ENCODE measurements at regions not wholly inside any gene's neighbourhood (a gene's known extent, or its start where the extent isn't known, plus 50 kb on each side); places are given as distances from the start of the nearest gene placed in this dataset.
"Not testable (repeated sequence)": the region's sequence is repeated elsewhere in the genome, so short reads cannot be mapped to it uniquely, and the experiment has no call there.

DNA sequence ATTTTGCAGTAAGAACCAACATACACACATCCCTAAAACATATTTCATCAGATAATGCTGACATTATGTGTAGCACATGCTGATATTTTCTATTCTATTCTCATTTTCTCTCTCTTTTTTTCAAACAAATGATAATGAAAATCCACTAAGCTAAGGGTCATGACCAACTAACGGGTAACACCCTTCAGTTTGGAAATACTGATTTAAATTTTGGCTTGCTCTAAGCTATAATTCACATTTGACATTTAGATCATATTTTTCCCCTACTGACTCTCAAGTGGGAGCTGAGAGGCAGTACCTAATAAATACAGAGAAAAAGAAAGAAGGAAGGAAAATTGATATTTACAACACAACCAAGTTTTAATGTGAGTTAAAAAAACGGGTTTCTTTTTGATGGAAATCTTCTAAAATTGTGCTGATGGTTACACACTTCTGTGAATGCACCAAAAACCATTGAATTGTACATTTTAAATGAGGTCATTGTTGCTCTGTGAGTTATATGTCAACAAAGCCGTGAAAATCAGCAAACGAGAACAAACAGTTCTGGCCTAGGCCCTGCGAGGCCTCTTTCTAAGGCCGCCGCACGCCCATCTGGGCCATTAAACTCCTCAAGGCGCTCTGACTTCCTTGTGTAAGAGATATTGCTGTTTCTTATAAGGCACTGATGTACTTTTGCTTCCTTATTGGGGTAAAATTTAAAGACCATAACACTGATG lies 124.2 kb downstream of the GALR1 start:
- no peak for DNase-seq (ENCODE audit: low read depth in 3 of 3)

DNA sequence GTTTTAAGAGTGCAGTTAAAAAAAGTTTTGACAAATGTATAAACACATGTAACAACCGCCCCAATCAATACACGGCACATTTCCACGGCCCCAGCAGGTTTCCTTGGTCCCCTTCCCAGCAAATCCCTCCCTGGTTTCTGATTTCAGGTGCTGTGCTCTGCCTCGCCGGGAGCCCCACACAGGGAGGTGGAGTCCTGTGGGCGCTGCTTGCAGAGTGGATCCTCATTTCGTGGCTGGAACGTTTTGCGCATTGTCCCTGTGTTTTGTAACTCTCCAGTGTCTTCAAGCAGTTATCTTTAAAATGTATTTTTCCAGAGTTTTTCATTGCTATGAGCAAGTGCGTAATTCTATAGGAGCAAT lies 124.8 kb downstream of the GALR1 start:
- DNase-seq (ENCODE audit: low read depth in 3 of 3), result no peak

DNA sequence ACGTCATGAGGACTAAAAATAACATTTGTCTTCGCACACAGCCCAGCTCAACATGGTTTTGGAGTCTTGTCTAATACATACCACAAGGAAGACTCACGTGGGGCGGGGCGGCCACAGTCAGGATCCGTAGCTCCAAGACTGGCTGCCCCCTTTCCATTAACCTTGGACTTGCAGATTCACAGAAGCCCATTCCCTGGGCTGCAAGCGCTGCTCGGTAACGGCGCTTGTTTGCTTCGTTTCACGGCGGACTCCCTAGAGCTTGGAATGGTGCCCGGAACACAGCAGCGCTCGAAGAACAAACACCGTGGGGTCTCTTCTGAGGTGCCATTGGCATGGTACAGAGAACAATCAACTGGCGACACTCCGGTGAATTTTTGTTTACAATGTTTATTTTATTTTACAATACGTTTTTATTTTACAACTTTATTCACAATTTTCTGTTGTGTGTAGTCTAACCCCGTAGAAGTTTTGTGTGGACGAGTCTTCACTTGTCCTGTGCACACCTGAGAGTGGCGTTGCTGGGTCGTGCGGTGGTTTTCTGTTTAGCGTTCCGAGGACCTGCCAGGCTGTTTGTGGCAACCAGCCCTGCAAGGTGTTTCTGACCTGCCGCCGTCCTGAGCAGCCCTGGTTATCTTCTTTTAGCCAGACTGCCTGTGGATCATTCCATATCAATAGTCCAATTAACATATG lies 126.5 kb downstream of the GALR1 start:
- DNase-seq (ENCODE audit: low read depth in 3 of 3), result no peak

DNA sequence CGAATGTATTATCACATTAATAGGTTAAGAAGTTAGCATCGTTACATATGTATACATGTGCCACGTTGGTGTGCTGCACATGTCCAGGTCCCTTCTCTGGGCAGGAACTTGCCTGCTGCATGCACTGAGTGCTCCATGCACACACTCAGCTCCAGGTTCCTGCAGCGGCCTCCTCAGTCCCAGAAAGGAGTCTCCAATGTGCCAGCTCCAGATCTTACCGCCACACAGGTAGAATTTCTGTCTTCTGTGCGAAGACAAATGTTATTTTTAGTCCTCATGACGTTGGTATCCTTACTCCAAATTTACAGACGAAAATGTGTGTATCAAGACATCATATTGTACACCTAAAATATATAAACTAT lies 127.1 kb downstream of the GALR1 start:
- DNase-seq (ENCODE audit: low read depth in 3 of 3), result no peak

DNA sequence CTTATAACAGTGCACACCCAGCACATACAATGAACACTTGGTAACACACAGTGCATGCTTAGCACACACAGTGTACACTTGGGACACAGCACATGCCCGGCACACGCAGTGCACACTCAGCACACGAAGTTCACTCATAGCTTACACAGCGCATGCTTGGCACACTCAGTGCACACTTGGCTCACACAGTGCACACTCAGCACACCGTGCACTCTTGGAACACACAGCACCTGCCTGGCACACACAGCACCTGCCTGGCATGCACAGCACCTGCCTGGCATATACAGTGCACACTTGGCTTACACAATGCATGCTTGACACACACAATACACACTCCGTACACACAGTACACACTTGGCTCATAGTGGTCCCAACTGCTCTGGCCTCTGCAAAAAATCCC lies 128.2 kb downstream of the GALR1 start:
- DNase-seq (ENCODE audit: low read depth in 3 of 3), result no peak

DNA sequence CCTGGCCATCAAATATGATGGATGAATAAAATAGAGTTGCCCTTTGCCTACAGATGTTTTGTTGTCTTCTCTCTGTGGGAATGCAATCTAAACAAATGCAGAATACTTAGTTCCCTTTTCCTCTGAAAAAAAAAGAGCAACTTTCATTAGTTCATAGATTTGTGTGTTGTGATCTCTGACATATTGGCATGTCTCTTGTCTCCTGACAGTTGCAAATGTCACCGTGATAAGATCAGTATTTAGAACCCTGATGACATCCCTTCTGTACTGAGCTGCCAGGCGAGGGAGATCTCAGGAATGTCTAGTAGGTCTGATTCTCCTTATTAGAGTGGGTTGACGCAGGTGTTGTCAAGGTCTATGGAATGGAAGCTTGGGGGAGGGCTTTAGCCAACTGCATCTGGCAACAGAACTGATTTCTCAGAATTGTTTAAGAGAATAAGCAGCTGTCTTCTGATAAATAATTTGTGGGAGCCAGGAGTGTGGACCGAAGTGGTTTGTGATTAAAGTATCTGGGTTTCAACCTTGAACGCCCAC lies 130.4 kb downstream of the GALR1 start:
- no peak for DNase-seq (ENCODE audit: low read depth in 3 of 3)

DNA sequence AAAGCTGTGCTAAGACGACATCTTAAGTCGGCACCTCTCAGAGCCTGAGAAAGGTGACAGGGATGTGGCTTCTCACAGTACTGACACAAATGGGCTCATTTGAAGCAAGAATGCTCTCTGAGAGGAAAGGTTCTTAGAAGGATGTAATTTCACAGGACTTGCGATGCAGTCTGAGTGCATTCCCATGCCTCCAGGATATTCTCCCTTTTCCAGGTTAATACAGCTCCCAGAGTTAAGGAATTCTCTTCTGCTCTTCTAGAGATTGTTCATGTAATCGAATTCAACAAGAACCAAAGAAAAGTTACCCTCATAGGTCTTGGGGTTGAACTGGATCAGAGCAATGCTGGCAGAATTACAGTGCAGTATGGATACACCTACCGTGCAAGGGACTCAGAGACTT lies 131.0 kb downstream of the GALR1 start:
- DNase-seq (ENCODE audit: low read depth in 3 of 3), result no peak

DNA sequence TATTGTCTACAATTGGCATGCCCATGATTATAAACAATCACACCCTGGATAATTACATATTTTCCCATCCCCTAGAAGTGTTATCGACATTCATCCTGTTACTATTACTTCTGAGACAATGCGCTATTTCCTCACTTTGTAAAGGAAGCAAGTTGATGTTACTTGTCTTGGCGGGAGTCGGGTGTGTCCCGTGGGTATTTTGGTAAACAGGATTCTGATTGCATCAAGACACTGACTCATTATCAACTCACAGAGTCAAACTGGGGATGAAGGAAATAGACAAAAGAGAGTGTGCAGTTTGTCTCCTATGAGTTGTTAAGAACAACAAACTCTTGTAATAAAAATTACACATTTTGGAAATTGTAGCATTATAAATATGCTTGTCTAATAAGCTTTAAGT lies 142.7 kb downstream of the GALR1 start:
- DNase-seq (ENCODE audit: low read depth in 3 of 3), result no peak

DNA sequence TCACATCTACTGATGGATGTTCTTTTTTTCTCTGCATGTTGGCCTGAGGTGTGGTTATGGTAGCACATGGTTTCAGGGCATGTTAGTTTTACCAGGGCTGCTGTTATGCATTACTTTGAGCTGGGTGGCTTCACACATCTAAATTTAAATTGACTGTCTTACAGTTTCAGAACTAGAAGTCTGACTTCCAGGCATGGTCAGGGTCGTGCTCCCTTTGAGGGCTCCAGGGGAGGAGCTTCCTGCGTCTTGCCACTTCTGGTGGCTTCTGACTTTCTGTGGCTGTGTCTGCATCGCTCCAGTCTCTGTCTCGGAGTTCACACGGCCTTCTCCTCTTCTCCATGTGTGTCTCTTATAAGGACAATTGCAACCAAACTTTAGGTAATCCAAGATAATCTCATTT lies 143.9 kb downstream of the GALR1 start:
- DNase-seq (ENCODE audit: low read depth in 3 of 3), result no peak

DNA sequence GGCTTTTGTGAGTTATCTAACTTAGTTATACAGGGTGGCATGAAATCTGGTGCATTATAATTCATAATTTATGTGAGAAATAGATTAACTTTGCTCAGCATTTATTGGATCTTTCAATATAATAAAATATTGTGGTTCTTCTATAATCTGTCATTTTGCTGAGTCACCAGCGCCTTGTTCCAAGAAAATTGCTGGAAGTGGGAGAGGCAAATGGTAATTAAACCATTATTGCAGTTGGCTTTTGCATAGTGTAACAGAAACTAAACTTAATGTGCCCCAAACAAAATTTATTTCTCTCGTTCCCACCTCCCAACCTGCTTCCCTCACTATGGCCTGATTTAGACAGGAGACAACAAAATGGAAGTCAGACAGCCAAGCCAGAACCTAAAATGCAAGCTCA lies 146.3 kb downstream of the GALR1 start:
- DNase-seq (ENCODE audit: low read depth in 3 of 3), result no peak

DNA sequence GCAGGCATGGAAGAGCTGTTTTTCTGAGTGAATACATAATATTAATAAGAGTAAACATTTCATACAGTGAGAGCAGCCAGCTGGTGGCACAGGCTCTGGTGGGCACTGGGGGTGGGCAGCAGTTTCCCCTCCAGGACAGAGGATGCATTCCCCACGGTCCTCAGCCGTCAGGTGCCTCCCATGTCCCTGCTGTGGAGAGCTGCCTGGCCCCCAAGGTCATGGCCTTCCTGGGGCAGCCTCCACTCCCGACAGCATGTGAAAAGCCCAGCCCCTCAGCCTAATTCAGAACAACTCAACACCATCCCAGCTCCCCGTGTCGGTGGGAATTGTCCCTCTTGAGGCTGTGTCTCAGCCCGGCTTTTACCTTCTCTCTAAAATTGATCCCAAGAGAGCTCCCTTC lies 147.4 kb downstream of the GALR1 start:
- no peak for DNase-seq (ENCODE audit: low read depth in 3 of 3)

DNA sequence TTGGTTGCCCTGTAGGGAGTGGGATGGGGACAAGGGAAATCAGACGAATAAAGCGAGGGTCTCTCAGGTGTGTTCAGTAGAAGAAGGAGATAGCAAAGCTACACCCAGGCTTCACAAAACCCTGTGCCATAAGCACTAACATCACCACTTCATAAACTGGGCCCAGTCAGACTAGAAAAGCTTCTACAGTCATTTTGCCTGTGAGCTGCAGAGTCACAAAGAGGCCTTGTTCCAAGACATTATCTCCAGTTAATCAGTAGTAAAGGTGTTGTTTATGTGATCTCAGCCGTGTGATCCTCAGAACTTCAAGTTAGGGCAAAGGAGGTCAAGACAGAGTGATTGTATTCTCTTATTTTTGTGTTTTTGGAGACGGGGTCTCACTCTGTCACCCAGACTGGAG lies 148.0 kb downstream of the GALR1 start:
- no peak for DNase-seq (ENCODE audit: low read depth in 3 of 3)

DNA sequence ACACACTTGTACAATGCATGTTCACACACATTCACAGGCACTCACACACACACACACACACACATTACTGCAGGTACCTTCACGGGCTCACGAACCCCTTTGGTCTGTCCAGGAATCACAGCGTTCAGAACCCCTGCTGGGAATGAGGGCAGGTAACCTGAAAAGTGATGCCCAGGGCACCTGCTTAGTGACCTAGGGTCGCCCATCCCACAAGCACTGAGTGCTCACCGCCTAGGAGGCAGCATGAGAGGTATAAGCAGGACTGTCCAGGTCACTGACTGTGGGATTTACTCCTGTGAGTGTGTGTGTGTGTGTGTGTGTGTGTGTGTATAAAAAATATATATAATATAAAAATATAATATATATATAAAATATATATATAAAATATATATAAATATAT lies 150.9 kb downstream of the GALR1 start:
- no peak for DNase-seq (ENCODE audit: low read depth in 3 of 3)

DNA sequence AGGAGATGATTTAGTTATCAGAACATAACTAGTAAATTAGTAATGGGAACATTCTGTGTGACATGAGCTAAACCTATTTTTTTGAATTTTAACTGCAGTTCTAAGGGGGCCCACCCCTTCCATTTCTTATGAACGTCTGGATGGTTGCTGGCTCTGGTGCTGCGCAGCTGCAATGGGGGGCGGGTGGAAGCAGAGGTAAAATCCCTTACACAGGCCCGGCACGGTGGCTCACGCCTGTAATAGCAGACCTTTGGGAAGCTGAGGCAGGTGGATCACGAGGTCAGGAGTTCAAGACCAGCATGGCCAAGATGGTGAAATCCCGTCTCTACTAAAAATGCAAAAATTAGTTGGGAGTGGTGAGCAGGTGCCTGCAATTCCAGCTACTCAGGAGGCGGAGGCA lies 151.5 kb downstream of the GALR1 start:
- DNase-seq (ENCODE audit: low read depth in 3 of 3), result no peak

DNA sequence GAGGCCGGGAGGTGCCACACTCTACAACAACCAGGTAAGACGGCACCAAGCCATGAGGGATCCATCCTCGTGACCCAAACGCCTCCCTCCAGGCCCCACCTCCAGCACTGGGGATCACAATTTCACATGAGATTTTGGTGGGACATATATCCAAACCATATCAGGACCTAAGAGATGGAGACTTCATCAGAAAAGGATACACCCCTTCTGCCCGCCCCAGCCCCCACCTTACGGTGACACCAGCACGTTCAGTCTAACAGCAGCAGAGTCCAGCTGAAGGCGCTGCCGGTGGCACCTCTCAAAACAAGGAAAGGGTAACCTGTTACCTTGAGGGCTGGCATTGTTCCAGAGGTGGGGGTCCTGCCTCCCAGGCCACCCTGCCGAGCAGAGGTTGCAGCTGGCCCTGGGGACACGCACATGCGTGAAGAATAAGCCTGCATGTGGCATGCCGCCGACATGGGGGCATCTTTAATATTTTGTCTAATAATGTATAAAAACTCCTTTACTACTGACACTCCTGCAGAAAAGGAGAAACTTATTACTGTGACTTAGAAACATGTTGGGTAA lies 154.4 kb downstream of the GALR1 start:
- DNase-seq (ENCODE audit: low read depth in 3 of 3), result no peak

DNA sequence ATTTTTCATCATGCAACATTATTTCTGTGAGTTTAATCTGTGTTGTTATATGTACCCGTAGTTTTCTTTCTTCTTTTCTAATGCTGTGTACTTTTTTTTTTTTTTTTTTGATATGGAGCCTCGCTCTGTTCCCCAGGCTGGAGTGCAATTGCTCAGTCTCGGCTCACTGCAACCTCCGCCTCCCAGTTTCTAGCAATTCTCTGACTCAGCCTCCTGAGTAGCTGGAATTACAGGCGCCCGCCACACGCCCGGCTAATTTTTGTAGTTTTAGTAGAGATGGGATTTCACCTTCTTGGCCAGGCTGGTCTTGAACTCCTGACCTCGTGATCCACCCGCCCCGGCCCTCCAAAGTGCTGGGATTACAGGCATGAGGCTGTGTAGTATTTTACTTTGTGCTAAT lies 155.4 kb downstream of the GALR1 start:
- DNase-seq (ENCODE audit: low read depth in 3 of 3), result no peak

DNA sequence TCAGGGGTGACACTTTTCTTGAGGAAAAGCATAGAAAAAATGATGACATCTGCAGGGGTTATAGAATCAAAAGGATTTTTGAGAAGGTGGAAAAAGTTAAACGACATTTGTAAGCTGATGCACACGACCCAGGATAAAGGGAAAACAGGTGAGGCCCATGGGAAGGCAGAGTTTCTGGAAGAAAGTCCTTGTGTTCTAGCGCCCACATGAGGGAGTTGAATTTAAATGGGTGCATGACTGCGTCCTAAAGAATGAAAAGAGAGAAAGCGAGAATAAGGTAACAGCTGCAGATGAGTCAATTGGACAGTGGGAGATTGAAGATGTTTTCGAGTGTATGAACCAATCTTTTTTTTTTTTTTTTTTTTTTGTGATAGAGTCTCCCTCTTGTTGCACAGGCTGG lies 158.1 kb downstream of the GALR1 start:
- DNase-seq (ENCODE audit: low read depth in 3 of 3), result no peak

DNA sequence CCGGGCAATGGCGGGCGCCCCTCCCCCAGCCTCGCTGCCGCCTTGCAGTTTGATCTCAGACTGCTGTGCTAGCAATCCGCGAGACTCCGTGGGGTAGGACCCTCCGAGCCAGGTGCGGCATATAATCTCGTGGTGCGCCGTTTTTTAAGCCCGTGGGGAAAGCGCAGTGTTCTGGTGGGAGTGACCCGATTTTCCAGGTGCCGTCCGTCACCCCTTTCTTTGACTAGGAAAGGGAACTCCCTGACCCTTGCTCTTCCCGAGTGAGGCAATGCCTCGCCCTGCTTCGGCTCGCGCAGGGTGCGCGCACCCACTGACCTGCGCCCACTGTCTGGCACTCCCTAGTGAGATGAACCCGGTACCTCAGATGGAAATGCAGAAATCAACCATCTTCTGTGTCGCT lies 171.9 kb downstream of the GALR1 start:
- DNase-seq (ENCODE audit: low read depth in 3 of 3), result not testable (repeated sequence)

DNA sequence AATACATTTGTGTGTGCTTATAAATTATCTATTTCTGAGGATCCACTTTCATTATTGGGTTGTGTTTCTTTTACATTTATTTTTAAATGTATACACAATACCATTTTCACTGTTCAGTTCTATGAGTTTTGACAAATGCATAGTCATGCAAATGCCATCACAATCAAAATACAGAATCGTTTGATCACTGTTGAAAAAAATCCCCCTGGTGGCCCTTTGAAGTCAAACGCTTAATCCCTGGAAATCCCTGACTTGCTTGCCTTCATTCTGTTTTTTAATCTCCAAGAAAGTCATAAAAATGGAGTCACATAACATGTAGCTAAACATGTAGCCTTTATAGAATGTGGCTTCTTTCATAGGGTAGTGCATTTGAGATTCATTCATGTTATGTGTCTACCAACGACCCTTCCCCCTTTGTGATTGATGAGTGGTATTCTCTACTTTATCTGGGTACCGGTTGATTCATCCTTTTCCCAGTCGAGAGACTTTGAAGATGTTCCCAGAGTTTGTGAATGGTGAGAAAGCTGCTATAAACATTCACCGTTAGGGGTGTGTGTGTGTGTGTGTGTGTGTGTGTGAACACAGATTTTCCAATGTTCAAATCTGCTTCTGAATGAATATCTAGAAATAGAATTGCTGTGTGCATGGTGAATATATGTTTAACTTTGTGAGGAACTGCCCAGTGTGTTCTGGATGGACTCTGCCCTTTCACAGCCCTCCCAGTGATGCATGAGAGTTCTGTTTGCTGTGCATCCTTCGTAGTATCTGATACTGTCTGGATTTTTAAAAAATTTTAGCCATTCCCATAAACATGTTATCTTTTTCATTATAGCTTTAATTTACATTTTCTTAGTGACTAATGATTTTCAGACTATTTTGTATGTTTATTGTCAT lies 173.6 kb downstream of the GALR1 start:
- DNase-seq (ENCODE audit: low read depth in 3 of 3), result no peak

DNA sequence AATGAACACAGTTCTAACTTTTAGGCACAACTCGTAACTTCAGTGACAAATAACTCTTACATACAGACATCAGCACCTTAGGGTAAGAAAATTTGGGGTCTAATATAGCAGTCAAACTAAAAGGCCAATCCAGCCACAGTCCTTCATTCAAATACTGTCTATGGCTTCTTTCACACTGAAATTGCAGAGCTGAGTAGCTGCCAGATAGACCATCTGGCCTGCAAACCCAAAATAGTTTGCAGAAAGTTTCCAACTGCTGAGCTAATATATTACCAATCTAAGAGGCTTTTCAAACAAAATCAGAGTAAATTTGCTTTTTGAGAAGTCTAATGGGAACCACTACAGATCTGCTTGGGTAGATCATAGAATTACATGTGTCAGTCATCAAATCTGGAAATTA lies 183.4 kb downstream of the GALR1 start:
- DNase-seq (ENCODE audit: low read depth in 3 of 3), result no peak

DNA sequence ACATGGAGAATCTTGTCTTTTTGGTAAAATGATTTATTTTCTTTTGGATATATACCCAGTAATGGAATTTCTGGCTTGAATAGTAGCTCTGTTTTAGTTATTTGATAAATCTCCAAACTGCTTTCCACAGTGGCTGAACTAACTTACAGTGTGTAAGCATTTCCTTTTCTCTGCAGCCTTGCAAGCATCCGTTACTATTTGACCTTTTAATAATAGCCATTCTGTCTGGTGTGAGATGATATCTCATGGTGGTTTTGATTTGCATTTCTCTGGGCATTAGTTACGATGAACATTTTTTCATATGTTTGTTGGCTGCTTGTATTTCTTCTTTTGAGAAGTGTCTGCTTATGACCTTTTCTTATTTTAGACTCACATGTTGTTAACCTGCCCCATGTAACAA lies 190.2 kb downstream of the GALR1 start:
- no peak for DNase-seq (ENCODE audit: low read depth in 3 of 3)

DNA sequence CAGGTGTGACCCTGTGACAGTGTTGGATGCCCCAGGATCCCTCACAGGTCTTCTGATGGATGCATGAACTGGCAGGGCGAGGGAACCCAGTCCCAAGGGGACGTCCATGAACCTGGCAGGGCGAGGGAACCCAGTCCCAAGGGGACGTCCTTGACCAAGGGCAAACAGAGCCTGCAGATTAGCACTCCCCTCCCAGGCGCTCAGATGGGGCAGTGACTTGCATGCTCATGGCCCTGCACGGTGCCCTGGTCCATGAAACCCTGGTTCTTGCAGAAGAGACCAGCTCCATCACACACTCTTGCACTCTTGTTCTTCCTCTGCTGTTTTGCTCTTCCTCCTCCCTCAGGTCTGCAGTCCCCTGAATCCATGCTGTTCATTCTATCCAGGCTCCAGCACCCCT lies 192.7 kb downstream of the GALR1 start:
- DNase-seq (ENCODE audit: low read depth in 3 of 3), result no peak

Measured in stimulated activated CD4-positive, alpha-beta T cell treated with anti-CD3 and anti-CD28 coated beads, TNF-alpha, amount 100 ng/mL, for 24 hours (primary cell).